ENCODE measurements at regions not wholly inside any gene's neighbourhood (a gene's known extent, or its start where the extent isn't known, plus 50 kb on each side); places are given as distances from the start of the nearest gene placed in this dataset.

DNA sequence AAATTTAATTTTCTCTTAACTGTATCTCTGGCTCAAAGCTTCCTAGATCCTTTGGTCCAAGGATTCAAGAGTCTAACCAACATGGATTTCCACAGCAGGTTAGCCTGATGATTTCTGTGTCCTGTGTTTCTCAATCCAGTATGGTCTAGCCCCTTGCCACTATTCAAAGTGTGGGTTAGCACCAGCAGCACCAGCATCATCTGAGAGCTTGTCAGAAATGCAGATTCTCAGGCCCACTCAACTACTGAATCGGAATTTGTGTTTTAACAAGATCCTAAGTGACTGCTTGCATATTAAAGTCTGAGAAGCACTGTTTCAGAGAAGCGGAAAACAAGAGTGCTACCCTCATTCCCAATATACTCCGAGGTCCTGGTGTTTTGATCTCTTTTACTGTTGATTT lies 133.8 kb upstream of the PRDM1 start:
- no peak for TF ChIP-seq FOSL2 (IDR thresholded peaks at IDR 0.05)
- TF ChIP-seq FOSL2 (CRISPR knock-in tag; IDR thresholded peaks at IDR 0.05) = no peak
- TF ChIP-seq BHLHE40 (IDR thresholded peaks at IDR 0.05; ENCODE audit: low read depth, low read length) = no peak
- TF ChIP-seq, protein P1, sequence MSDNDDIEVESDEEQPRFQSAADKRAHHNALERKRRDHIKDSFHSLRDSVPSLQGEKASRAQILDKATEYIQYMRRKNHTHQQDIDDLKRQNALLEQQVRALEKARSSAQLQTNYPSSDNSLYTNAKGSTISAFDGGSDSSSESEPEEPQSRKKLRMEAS (IDR thresholded peaks at IDR 0.05) = no peak
- TF ChIP-seq FOSB (CRISPR knock-in tag; IDR thresholded peaks at IDR 0.05) = no peak
- TF ChIP-seq, protein P2, sequence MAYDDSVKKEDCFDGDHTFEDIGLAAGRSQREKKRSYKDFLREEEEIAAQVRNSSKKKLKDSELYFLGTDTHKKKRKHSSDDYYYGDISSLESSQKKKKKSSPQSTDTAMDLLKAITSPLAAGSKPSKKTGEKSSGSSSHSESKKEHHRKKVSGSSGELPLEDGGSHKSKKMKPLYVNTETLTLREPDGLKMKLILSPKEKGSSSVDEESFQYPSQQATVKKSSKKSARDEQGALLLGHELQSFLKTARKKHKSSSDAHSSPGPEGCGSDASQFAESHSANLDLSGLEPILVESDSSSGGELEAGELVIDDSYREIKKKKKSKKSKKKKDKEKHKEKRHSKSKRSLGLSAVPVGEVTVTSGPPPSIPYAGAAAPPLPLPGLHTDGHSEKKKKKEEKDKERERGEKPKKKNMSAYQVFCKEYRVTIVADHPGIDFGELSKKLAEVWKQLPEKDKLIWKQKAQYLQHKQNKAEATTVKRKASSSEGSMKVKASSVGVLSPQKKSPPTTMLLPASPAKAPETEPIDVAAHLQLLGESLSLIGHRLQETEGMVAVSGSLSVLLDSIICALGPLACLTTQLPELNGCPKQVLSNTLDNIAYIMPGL (CRISPR knock-in tag; IDR thresholded peaks at IDR 0.05; ENCODE audit: borderline replicate concordance) = no peak
- no peak for TF ChIP-seq POLR2A (IDR thresholded peaks at IDR 0.05; ENCODE audit: low read length)
- TF ChIP-seq CHD2 (IDR thresholded peaks at IDR 0.05; ENCODE audit: low read length, partially characterized antibody) = no peak
- TF ChIP-seq, protein P3, sequence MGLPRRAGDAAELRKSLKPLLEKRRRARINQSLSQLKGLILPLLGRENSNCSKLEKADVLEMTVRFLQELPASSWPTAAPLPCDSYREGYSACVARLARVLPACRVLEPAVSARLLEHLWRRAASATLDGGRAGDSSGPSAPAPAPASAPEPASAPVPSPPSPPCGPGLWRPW (IDR thresholded peaks at IDR 0.05) = no peak
- TF ChIP-seq HDAC2 (IDR thresholded peaks at IDR 0.05) = no peak
- no peak for TF ChIP-seq KDM1A (IDR thresholded peaks at IDR 0.05; ENCODE audit: low read depth)
- TF ChIP-seq MAFK (IDR thresholded peaks at IDR 0.05; ENCODE audit: partially characterized antibody) = no peak
- TF ChIP-seq TP53 (CRISPR knock-in tag; IDR thresholded peaks at IDR 0.05) = no peak
- 85% methylated on average over 3 of the region's 3 CpGs for WGBS (ENCODE audit: missing lambda C conversion rate)
- DNase-seq (ENCODE audit: low read depth in 1 of 2, low spot score in 1 of 2) = no peak

GRCh38 chr6:105951322-105951721 lies 134.8 kb upstream of the PRDM1 start:
- FAIRE-seq = no peak
- DNase-seq (ENCODE audit: low read depth in 1 of 2, low spot score in 1 of 2) = no peak
- no peak for TF ChIP-seq FOSL2 (IDR thresholded peaks at IDR 0.05)
- no peak for TF ChIP-seq FOSL2 (CRISPR knock-in tag; IDR thresholded peaks at IDR 0.05)
- TF ChIP-seq FOXS1 (CRISPR knock-in tag; IDR thresholded peaks at IDR 0.05) = no peak
- TF ChIP-seq MYC (IDR thresholded peaks at IDR 0.05; ENCODE audit: borderline replicate concordance, low read length) = no peak
- no peak for TF ChIP-seq EHMT2 (IDR thresholded peaks at IDR 0.05; ENCODE audit: low read depth)
- no peak for TF ChIP-seq TP53 (CRISPR knock-in tag; IDR thresholded peaks at IDR 0.05)
- TF ChIP-seq EHF (CRISPR knock-in tag; IDR thresholded peaks at IDR 0.05) = no peak
- no peak for TF ChIP-seq BCL3 (IDR thresholded peaks at IDR 0.05)
- TF ChIP-seq HDAC2 (IDR thresholded peaks at IDR 0.05) = no peak
- no peak for TF ChIP-seq KDM5A (IDR thresholded peaks at IDR 0.05)
- TF ChIP-seq EP300 (IDR thresholded peaks at IDR 0.05) = no peak
- no peak for TF ChIP-seq KDM1A (IDR thresholded peaks at IDR 0.05; ENCODE audit: low read depth)
- TF ChIP-seq RCOR1 (IDR thresholded peaks at IDR 0.05; ENCODE audit: low read depth, low read length) = no peak
- no peak for TF ChIP-seq RAD21 (conservative IDR thresholded peaks at IDR 0.05 in 1 of 2, IDR thresholded peaks at IDR 0.05 in 1 of 2)
- TF ChIP-seq CBX8 (IDR thresholded peaks at IDR 0.05) = no peak
- TF ChIP-seq ESRRA (IDR thresholded peaks at IDR 0.05; ENCODE audit: borderline replicate concordance, low read length) = no peak
- TF ChIP-seq ZFP36 (IDR thresholded peaks at IDR 0.05; ENCODE audit: borderline replicate concordance, partially characterized antibody) = no peak
- TF ChIP-seq, protein P4, sequence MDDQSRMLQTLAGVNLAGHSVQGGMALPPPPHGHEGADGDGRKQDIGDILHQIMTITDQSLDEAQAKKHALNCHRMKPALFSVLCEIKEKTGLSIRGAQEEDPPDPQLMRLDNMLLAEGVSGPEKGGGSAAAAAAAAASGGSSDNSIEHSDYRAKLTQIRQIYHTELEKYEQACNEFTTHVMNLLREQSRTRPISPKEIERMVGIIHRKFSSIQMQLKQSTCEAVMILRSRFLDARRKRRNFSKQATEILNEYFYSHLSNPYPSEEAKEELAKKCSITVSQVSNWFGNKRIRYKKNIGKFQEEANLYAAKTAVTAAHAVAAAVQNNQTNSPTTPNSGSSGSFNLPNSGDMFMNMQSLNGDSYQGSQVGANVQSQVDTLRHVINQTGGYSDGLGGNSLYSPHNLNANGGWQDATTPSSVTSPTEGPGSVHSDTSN (IDR thresholded peaks at IDR 0.05) = no peak
- no peak for TF ChIP-seq REST (IDR thresholded peaks at IDR 0.05)
- no peak for TF ChIP-seq ELK1 (IDR thresholded peaks at IDR 0.05; ENCODE audit: low read depth, low read length)
- no peak for TF ChIP-seq USF2 (IDR thresholded peaks at IDR 0.05)
- Histone ChIP-seq H3K4me3 (no peak overlapping the region), H3K27ac (no peak overlapping the region), H3K9me3 (no peaks in the 10 kb centered on the region), H3K4me1 (no peaks in the 10 kb centered on the region), H3K4me2 (no peak overlapping the region)
- ATAC-seq = no peak
- WGBS (ENCODE audit: missing lambda C conversion rate) = 91% methylated on average over 4 of the region's 4 CpGs
- CTCF ChIA-PET = interaction anchor here (1.1 kb wide), 1 partner anchor 17 kb away, joined by 3 read pairs; no protein-coding TSS in a partner anchor
- POLR2A ChIA-PET = no interaction called here

More for the DNA sequence above, 133.8 kb upstream of the PRDM1 start:
- ATAC-seq (no peak), FAIRE-seq (no peak)
- CTCF ChIA-PET = interaction anchor here (0.7 to 1.1 kb wide), 2 partner anchors 16 to 247 kb away, joined by 3 read pairs; no protein-coding TSS in a partner anchor
- Histone ChIP-seq H3K9me3 (no peaks in the 10 kb centered on the region), H3K4me1 (no peaks in the 10 kb centered on the region), H3K4me3 (no peak overlapping the region), H3K27ac (no peak overlapping the region), H3K4me2 (no peak overlapping the region)
- POLR2A ChIA-PET = no interaction called here
